ENCODE measurements at regions not wholly inside any gene's neighbourhood (a gene's known extent, or its start where the extent isn't known, plus 50 kb on each side); places are given as distances from the start of the nearest gene placed in this dataset.
A peak's percentile ranks its signal among the peaks of the same experiment; 100 is the strongest.

DNA sequence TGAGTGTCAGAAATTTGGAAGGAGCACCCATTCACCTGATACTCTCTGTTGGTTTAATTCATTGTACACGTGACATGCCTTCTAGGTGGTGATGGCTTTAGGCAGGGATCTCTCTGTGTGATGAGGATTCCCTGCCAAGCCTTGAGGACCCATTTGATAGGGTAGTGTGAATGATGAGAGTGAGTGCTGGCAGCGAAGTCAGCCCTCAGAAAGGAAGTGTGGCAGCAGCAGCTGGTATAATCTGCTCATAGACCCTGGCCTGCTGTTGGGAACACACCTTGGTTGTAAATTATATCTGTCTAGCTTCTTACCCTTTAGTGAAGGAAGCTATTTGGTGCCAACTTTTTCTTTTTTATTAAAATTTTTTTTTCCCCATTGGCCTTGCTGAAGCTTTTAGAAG, 164.5 kb downstream of the HAUS1 start:
- no peak for DNase-seq

DNA sequence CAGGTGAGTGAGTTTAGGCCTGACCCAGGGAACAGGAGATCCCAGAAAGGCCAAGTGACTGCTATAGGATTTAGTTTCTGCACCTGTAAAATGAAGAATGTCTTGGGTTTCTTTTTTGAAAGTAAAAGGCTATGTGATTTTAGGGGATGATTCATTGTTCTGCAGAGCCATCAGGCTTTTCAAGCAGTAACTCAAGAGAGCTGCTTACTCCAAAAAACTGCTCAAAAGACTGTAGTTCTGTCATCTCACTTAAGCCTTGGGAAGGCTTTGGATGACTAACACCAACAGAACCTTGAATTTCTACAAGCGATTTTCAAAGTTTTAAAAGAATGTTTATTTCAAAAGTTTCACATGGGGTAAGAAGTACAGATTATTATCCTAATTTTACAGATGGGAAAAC, 165.1 kb downstream of the HAUS1 start:
- DNase-seq, result no peak

- no peak for DNase-seq
Observed at GRCh38 chr18:46271488-46271887, 167.3 kb downstream of the HAUS1 start.

GRCh38 chr18:46273861-46274260, 169.7 kb downstream of the HAUS1 start:
- no peak for DNase-seq

- no peak for DNase-seq
Observed at GRCh38 chr18:46274266-46274665, 170.1 kb downstream of the HAUS1 start.

- DNase-seq, result no peak
Observed at GRCh38 chr18:46275370-46275769, 171.2 kb downstream of the HAUS1 start.

DNA sequence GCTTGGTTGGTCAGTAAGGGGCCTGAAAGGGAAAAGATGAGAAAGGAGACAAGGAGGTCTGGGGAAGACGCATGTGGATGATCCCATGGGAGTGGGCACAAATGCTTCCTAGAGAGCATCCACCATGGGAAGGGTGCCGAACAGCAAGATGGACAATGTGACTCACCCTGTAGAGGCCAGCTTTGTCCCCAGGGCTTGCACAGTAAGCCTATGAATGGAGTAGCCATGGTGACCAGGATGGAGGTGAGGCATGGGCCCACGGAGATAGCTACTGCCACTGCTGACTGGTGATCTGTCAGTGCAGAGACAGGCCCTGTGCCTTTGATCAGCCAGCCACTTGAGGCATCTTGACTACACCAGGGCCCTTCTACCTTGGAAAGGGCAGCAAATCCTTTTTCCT, 172.6 kb downstream of the HAUS1 start:
- DNase-seq, result no peak

DNA sequence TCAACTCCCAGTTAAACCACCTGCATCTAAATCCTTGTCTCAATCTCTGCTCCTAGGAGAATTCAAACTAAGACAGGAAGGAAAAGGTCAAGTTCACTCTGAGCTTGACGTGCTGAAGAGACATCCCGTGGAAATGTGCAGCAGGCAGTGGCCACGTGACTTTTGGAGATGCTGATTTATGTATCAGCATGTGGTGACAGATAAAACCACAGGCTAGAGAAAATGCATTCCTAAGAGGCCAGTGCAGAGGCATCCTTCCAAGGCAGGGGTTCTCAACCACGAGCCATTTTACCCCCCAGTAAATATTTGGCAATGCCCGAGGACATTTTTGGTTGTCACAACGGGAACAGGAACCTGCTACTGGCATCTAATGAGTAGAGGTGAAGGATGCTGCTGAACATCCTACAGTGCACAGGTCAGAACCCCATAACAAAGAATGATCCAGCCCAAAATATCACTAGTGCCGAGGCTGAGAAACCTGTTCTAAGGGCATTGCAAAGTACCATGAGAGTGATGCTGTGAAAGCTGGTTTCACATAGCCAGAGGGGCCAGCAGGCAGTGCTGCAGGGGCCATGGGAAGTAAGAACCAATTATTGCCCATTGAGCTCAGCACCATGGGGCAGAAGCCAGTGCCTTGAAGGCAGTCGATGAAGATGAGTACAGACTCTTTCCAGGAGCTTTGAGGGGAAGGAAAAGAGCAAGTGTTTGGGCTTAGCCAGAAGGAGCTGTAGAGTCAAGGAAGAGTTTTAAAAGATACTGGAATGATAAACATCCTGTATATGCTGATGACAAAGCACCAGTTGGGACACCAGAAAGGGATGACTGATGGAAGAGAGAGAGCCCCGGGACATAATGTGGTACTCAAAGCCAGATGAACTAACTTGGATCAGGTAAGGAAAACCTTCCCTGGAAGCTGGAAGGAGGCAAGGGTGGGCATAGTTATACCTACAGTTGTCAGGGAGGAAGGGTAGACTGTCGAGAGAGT, 174.6 kb downstream of the HAUS1 start:
- DNase-seq, result no peak

DNA sequence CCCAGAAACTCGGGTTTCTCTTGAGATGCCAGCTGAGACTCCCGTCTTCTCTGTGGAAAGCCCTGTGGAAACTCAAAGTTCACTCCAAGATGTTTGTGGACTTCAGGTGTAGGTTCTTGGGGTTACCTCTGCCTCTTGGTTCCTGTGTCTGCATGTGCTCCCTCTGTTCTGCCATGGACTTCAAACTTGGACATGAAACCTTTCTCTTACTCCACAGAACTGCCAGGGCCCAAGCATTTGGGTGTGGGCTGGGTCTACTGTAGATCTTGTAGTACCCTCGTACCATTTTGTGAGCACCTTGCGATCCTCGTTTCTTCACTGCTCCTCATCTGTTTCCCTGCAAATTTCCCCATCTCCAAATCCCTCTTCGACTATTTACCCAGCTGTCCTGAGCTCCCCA, 175.5 kb downstream of the HAUS1 start:
- no peak for DNase-seq

GRCh38 chr18:46281185-46282176, 177.3 kb downstream of the HAUS1 start:
- peak; percentile 54 for DNase-seq

GRCh38 chr18:46282177-46282570, 178.0 kb downstream of the HAUS1 start:
- no peak for DNase-seq

DNA sequence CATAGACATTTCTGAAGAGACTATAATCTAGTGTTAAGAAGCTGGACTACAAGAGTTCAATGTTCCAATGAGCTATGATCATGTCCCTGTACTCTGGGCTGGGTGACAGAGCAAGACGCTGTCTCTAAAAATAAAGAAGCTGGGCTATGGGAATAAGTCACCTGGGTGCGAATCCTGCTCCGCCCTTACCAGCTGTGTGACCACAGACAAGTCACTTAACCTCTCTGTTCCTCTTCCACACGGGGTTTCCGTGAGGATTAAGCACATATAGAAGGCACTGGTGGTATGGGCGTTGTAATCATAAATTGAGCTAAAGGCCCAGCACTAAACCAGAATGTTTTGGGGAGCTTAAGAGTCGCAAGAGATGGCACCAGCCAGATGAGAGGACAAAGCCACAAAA, 178.5 kb downstream of the HAUS1 start:
- no peak for DNase-seq

GRCh38 chr18:46283268-46283667, 179.1 kb downstream of the HAUS1 start:
- no peak for DNase-seq

GRCh38 chr18:46283895-46284295, 179.7 kb downstream of the HAUS1 start:
- no peak for DNase-seq

- DNase-seq, result no peak
Observed at GRCh38 chr18:46289463-46289862, 185.3 kb downstream of the HAUS1 start.

DNA sequence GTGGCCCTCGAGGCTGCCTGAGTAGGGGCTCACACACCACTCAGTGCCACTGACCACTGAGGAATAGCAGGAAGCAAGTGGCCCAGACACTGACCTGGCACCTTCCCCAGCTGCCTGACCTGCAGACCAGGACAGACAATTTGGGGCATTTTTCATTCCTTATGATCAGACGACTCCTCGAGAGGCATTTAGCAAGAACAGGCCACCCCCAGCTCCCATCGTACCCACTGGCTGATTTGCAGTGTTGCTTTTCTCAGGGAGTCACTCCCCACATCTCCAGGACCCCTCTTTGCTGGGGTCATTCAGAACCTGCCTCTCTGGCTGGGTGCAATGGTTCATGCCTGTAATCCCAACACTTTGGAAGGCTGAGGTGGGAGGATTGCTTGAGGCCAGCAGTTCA, 185.7 kb downstream of the HAUS1 start:
- DNase-seq, result no peak

GRCh38 chr18:46290440-46291020, 186.3 kb downstream of the HAUS1 start:
- no peak for DNase-seq

GRCh38 chr18:46291149-46291548, 187.0 kb downstream of the HAUS1 start:
- peak; percentile 11 for DNase-seq

GRCh38 chr18:46293742-46294181, 189.6 kb downstream of the HAUS1 start:
- no peak for DNase-seq

DNA sequence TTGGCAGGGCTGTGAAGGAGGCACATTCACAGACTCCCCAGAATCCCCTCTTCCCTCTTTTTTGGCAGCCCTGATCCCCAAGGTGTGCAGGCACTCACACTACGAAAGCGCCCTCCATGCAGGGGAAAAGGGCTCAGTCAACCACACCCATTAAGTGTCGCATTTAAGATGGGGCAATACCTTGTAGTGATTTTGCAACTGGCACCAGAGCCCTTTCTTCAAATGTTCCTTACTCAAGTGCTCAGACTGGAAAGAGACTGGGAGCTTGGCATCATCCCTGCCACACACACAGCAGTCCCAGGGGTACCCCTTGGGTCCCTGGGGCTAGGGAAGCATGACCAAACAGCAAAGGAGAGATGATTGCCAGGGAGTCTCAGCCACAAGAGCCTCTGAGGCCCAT, 190.1 kb downstream of the HAUS1 start:
- no peak for DNase-seq

GRCh38 chr18:46294751-46295150, 190.6 kb downstream of the HAUS1 start:
- DNase-seq, result no peak

GRCh38 chr18:46295416-46295815, 191.2 kb downstream of the HAUS1 start:
- no peak for DNase-seq

- no peak for DNase-seq
Observed at GRCh38 chr18:46296656-46297055, 192.5 kb downstream of the HAUS1 start.

Data from CD4-positive, alpha-beta T cell treated with Interleukin-12 subunit alpha and Interleukin-12 subunit beta, for 1 hour (primary cell).